Globus pallidus (tissue), 1 donor: ENCODE measurements at regions not wholly inside any gene's neighbourhood (a gene's known extent, or its start where the extent isn't known, plus 50 kb on each side); places are given as distances from the start of the nearest gene placed in this dataset.

ENCODE experiments used
- DNase-seq: peaks from one replicate; pipeline ENCODE4 v3.0.0-alpha.2; 2015; ENCODE audit warnings: low spot score

GRCh38 chr4:129546531-129546930 is 450.6 kb downstream of the C4orf33 start:
- DNase-seq, result no peak

- no peak for DNase-seq
Measured at GRCh38 chr4:129550281-129550785, 454.4 kb downstream of the C4orf33 start.

- no peak for DNase-seq
Measured at GRCh38 chr4:129561280-129561679, 465.3 kb downstream of the C4orf33 start.

- DNase-seq, result no peak
Measured at GRCh38 chr4:129561886-129562671, 466.1 kb downstream of the C4orf33 start.

GRCh38 chr4:129565214-129565613 is 469.3 kb downstream of the C4orf33 start:
- no peak for DNase-seq

- no peak for DNase-seq
Measured at GRCh38 chr4:129570326-129570725, 474.4 kb downstream of the C4orf33 start.

GRCh38 chr4:129578336-129578735 is 482.4 kb downstream of the C4orf33 start:
- DNase-seq, result no peak

GRCh38 chr4:129581305-129581704 is 485.4 kb downstream of the C4orf33 start:
- DNase-seq, result no peak

- no peak for DNase-seq
Measured at GRCh38 chr4:129583868-129584267, 487.9 kb downstream of the C4orf33 start.

GRCh38 chr4:129598582-129598981 is 502.6 kb downstream of the C4orf33 start:
- no peak for DNase-seq

- no peak for DNase-seq
Measured at GRCh38 chr4:129600898-129601297, 504.9 kb downstream of the C4orf33 start.

GRCh38 chr4:129602447-129602846 is 506.5 kb downstream of the C4orf33 start:
- DNase-seq, result no peak

- no peak for DNase-seq
Measured at GRCh38 chr4:129603241-129603931, 507.4 kb downstream of the C4orf33 start.

- DNase-seq, result no peak
Measured at GRCh38 chr4:129604632-129605255, 508.8 kb downstream of the C4orf33 start.

- DNase-seq, result no peak
Measured at GRCh38 chr4:129614611-129615010, 518.7 kb downstream of the C4orf33 start.

- no peak for DNase-seq
Measured at GRCh38 chr4:129622566-129622965, 526.6 kb downstream of the C4orf33 start.

GRCh38 chr4:129623233-129623875 is 527.4 kb downstream of the C4orf33 start:
- DNase-seq, result no peak

- DNase-seq, result peak; percentile 51
Measured at GRCh38 chr4:129641179-129641578, 545.2 kb downstream of the C4orf33 start.

- DNase-seq, result no peak
Measured at GRCh38 chr4:129645461-129645860, 549.5 kb downstream of the C4orf33 start.

GRCh38 chr4:129668092-129668491 is 572.1 kb downstream of the C4orf33 start:
- no peak for DNase-seq

GRCh38 chr4:129672941-129673340 is 577.0 kb downstream of the C4orf33 start:
- no peak for DNase-seq

GRCh38 chr4:129675036-129675435 is 579.1 kb downstream of the C4orf33 start:
- no peak for DNase-seq
